GM23338 (cell line): ENCODE measurements at regions not wholly inside any gene's neighbourhood (a gene's known extent, or its start where the extent isn't known, plus 50 kb on each side); places are given as distances from the start of the nearest gene placed in this dataset. TPM values are rescaled to one million over a fixed set of nuclear protein-coding genes. Genes with fewer than 3 reads are reported as not detected.

Experiments used
- ATAC-seq: fragments of 200-7000 bp; cut with Tn5 transposase; 3 replicates; pipeline ENCODE4 v1.9.1; 2020
- DNase-seq: peaks from one replicate; pipeline ENCODE4 v3.0.0-alpha.2; 2015; ENCODE audit warnings: low spot score
- H2AFZ ChIP-seq: fragments of 200-600 bp; sonication (generic); 2 replicates; pipeline ENCODE4 v1.8.0; 2016; ENCODE audit warnings: antibody characterized with exemption, mild to moderate bottlenecking, moderate library complexity
- H3F3A ChIP-seq: fragments of 200-600 bp; sonication (generic); replicated peaks from 2 replicates; pipeline ENCODE4 v1.8.0; 2017; ENCODE audit warnings: antibody characterized with exemption, mixed run types, low read depth
- H3K27ac ChIP-seq: fragments of 200-600 bp; sonication (generic); 2 replicates; pipeline ENCODE4 v1.6.1; 2016; ENCODE audit warnings: low read depth
- H3K27me3 ChIP-seq: fragments of 200-600 bp; sonication (generic); 2 replicates; pipeline ENCODE4 v1.8.0; 2016; ENCODE audit warnings: mild to moderate bottlenecking, mixed run types, moderate library complexity; ENCODE audit not compliant: insufficient read depth
- H3K36me3 ChIP-seq: fragments of 200-600 bp; sonication (generic); 2 replicates; pipeline ENCODE4 v1.8.0; 2016; ENCODE audit warnings: mild to moderate bottlenecking; ENCODE audit not compliant: insufficient read depth
- H3K4me1 ChIP-seq: fragments of 200-600 bp; sonication (generic); 2 replicates; pipeline ENCODE4 v1.8.0; 2016; ENCODE audit warnings: mild to moderate bottlenecking, moderate library complexity; ENCODE audit not compliant: insufficient read depth
- H3K4me2 ChIP-seq: fragments of 200-600 bp; sonication (generic); 2 replicates; pipeline ENCODE4 v1.7.1; 2017; ENCODE audit warnings: mixed run types
- H3K4me3 ChIP-seq: fragments of 200-600 bp; sonication (generic); 2 replicates; pipeline ENCODE4 v1.6.1; 2016; ENCODE audit warnings: mixed run types
- H3K79me2 ChIP-seq: fragments of 200-600 bp; sonication (generic); replicated peaks from 2 replicates; pipeline ENCODE4 v1.8.0; 2017; ENCODE audit warnings: mild to moderate bottlenecking; ENCODE audit not compliant: insufficient read depth
- H3K9me2 ChIP-seq: fragments of 200-600 bp; sonication (generic); 2 replicates; pipeline ENCODE4 v1.8.0; 2017; ENCODE audit not compliant: insufficient read depth
- H4K20me1 ChIP-seq: fragments of 200-600 bp; sonication (generic); replicated peaks from 2 replicates; pipeline ENCODE4 v1.8.0; 2017; ENCODE audit warnings: mild to moderate bottlenecking; ENCODE audit not compliant: insufficient read depth
- H3K27ac Mint-ChIP-seq: 2 replicates; pipeline ENCODE4 v1.8.0; 2020; ENCODE audit warnings: inconsistent platforms, mild to moderate bottlenecking, moderate library complexity, mixed read lengths
- H3K27me3 Mint-ChIP-seq: 3 replicates; pipeline ENCODE4 v1.8.0; 2022; ENCODE audit warnings: low read depth, mild to moderate bottlenecking, moderate library complexity, mixed read lengths, inconsistent platforms; ENCODE audit not compliant: insufficient read depth, poor library complexity
- H3K36me3 Mint-ChIP-seq: 3 replicates; pipeline ENCODE4 v1.8.0; 2021; ENCODE audit warnings: low read depth, mild to moderate bottlenecking, inconsistent platforms, moderate library complexity, mixed read lengths
- H3K4me1 Mint-ChIP-seq: 3 replicates; pipeline ENCODE4 v1.8.0; 2020; ENCODE audit warnings: mild to moderate bottlenecking, inconsistent platforms, mixed read lengths
- H3K4me3 Mint-ChIP-seq: 3 replicates; pipeline ENCODE4 v1.8.0; 2021; ENCODE audit warnings: moderate library complexity, mild to moderate bottlenecking, inconsistent platforms, mixed read lengths
- H3K9me3 Mint-ChIP-seq: 3 replicates; pipeline ENCODE4 v1.8.0; 2020; ENCODE audit warnings: moderate library complexity, mild to moderate bottlenecking, inconsistent platforms, mixed read lengths
- POLR2AphosphoS5 ChIP-seq: IDR thresholded peaks from 2 replicates; pipeline ENCODE4 v1.6.1; 2016; ENCODE audit warnings: antibody characterized with exemption, low read depth
- small RNA-seq: library from RNA; depleted of rRNA; stranded (forward); fragments of <200 nt; gene quantifications from one replicate; pipeline ENCODE3, GENCODE V24; 2014; ENCODE audit warnings: low replicate concordance

DNA sequence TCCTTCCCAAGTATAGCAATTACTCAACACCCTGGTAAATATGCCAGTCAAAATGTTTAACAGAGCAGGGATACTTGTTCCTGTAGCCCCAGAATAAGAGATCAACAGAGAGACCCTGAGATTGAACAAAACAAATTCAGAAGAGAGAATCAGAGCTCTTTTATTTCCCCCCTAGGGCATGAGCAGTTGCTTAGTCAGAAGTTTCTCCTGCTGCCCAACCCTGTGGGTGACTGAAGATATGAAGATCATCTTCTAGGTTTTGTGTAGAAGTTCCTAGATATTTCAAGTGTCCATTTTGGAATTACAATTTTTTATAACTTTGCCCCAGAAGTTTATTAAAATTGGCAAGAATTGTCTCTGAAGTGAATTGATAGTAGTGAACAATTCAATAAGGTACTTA lies 59.1 kb upstream of the RXFP1 start:
- no peaks in the 10 kb centered on the region for H3K4me1 Mint-ChIP-seq
- TF ChIP-seq POLR2AphosphoS5, result no peak
- no peaks in the 10 kb centered on the region for H3K36me3 Mint-ChIP-seq
- no peak overlapping the region for H3K4me2 ChIP-seq
- no peaks in the 10 kb centered on the region for H3K9me3 Mint-ChIP-seq
- H3K4me3 ChIP-seq, result no peak overlapping the region
- H3K4me3 Mint-ChIP-seq, result no peak overlapping the region
- no peak for ATAC-seq
- H3K27ac Mint-ChIP-seq, result no peak overlapping the region
- H2AFZ ChIP-seq, result no peak overlapping the region
- no peaks in the 10 kb centered on the region for H3K36me3 ChIP-seq
- H3F3A ChIP-seq, result no peaks in the 10 kb centered on the region
- no peaks in the 10 kb centered on the region for H4K20me1 ChIP-seq
- peaks cover 2% of the 10 kb centered on the region for H3K27me3 Mint-ChIP-seq
- peaks cover 6% of the 10 kb centered on the region for H3K9me2 ChIP-seq
- DNase-seq, result no peak
- H3K27me3 ChIP-seq, result no peaks in the 10 kb centered on the region
- no peak overlapping the region for H3K27ac ChIP-seq
- no peaks in the 10 kb centered on the region for H3K79me2 ChIP-seq
- no peaks in the 10 kb centered on the region for H3K4me1 ChIP-seq

Small RNA genes lying in the stretch of these regions (small RNA-seq; reads per million reads assigned to genes)
- not detected for gene RNU4-79P
